Mesenchymal stem cell (in vitro differentiated cells and primary cell): ENCODE measurements at regions not wholly inside any gene's neighbourhood (a gene's known extent, or its start where the extent isn't known, plus 50 kb on each side); places are given as distances from the start of the nearest gene placed in this dataset.

Source experiments
- DNase-seq: peaks from one replicate; pipeline ENCODE4 v3.0.0-alpha.2; 2013
- H2AFZ ChIP-seq: one replicate; pipeline ENCODE4 v1.6.1; 2013; ENCODE audit warnings: low read depth, mild to moderate bottlenecking, control low read depth, inconsistent platforms, low read length, moderate library complexity
- H2AK5ac ChIP-seq: 2 replicates; pipeline ENCODE4 v1.6.1; 2013; ENCODE audit warnings: low read length, moderate library complexity, mild to moderate bottlenecking, inconsistent platforms; ENCODE audit not compliant: severe bottlenecking
- H2BK120ac ChIP-seq: one replicate; pipeline ENCODE4 v1.6.1; 2013; ENCODE audit warnings: low read depth, mild to moderate bottlenecking, inconsistent platforms, low read length, moderate library complexity
- H2BK12ac ChIP-seq, 2 experiments: one replicate each; pipeline ENCODE4 v1.6.1; 2013; ENCODE audit warnings: inconsistent platforms in 2 of 2, low read length in 2 of 2, mild to moderate bottlenecking in 2 of 2, moderate library complexity in 2 of 2, control low read depth in 1 of 2
- H2BK15ac ChIP-seq: one replicate; pipeline ENCODE4 v1.6.1; 2013; ENCODE audit warnings: mild to moderate bottlenecking, low read depth, inconsistent platforms; ENCODE audit not compliant: poor library complexity, severe bottlenecking
- H2BK5ac ChIP-seq: 2 replicates; pipeline ENCODE4 v1.6.1; 2013; ENCODE audit warnings: low read depth, mild to moderate bottlenecking, low read length, control low read depth, inconsistent platforms; ENCODE audit not compliant: poor library complexity, severe bottlenecking
- H3K14ac ChIP-seq, 2 experiments: one replicate each; pipeline ENCODE4 v1.6.1; 2013; ENCODE audit warnings: inconsistent platforms in 2 of 2, low read length in 2 of 2, control low read depth in 1 of 2, mild to moderate bottlenecking in 1 of 2, moderate library complexity in 1 of 2
- H3K18ac ChIP-seq, 2 experiments: one replicate each; pipeline ENCODE4 v1.6.1; 2013; ENCODE audit warnings: inconsistent platforms in 2 of 2, low read length in 2 of 2, control low read depth in 1 of 2, low read depth in 1 of 2, mild to moderate bottlenecking in 1 of 2
- H3K23ac ChIP-seq, 2 experiments: one replicate each; pipeline ENCODE4 v1.6.1; 2013; ENCODE audit warnings: inconsistent platforms in 2 of 2, low read length in 2 of 2, mild to moderate bottlenecking in 2 of 2, moderate library complexity in 2 of 2, control low read depth in 1 of 2
- H3K27ac ChIP-seq: 2 replicates; pipeline ENCODE4 v1.5.1; 2013; ENCODE audit warnings: mild to moderate bottlenecking, moderate library complexity, low read length, control low read depth, inconsistent platforms; ENCODE audit not compliant: poor library complexity, severe bottlenecking
- H3K27me3 ChIP-seq, 2 experiments: 2 replicates each; pipeline versions ENCODE4 v1.6.1 to v1.7.0; 2013; ENCODE audit warnings: low read length in 2 of 2, mild to moderate bottlenecking in 2 of 2, moderate library complexity in 2 of 2, control low read depth in 1 of 2, inconsistent platforms in 1 of 2; ENCODE audit not compliant: control insufficient read depth in 1 of 2, insufficient read depth in 1 of 2
- H3K36me3 ChIP-seq, 2 experiments: 2 replicates each; pipeline versions ENCODE4 v1.6.1 to v1.7.0; 2013; ENCODE audit warnings: low read length in 2 of 2, control low read depth in 1 of 2, inconsistent platforms in 1 of 2, low read depth in 1 of 2, mild to moderate bottlenecking in 1 of 2; ENCODE audit not compliant: insufficient read depth in 2 of 2, control insufficient read depth in 1 of 2
- H3K4ac ChIP-seq, 2 experiments: one replicate each; pipeline ENCODE4 v1.6.1; 2013; ENCODE audit warnings: inconsistent platforms in 2 of 2, low read length in 2 of 2, mild to moderate bottlenecking in 2 of 2, moderate library complexity in 2 of 2, control low read depth in 1 of 2, low read depth in 1 of 2
- H3K4me1 ChIP-seq: 2 replicates; pipeline ENCODE4 v1.6.1; 2013; ENCODE audit warnings: low read depth, low read length, control low read depth; ENCODE audit not compliant: control insufficient read depth, insufficient read depth
- H3K4me2 ChIP-seq: 2 replicates; pipeline ENCODE4 v1.6.1; 2013; ENCODE audit warnings: low read length, mild to moderate bottlenecking, inconsistent platforms; ENCODE audit not compliant: poor library complexity, severe bottlenecking
- H3K4me3 ChIP-seq, 2 experiments: 2 replicates each; pipeline versions ENCODE4 v1.5.1 to v1.7.0; 2013; ENCODE audit warnings: low read length in 2 of 2, mild to moderate bottlenecking in 2 of 2, control low read depth in 1 of 2, low read depth in 1 of 2; ENCODE audit not compliant: insufficient read depth in 1 of 2
- H3K79me1 ChIP-seq: replicated peaks from 2 replicates; pipeline ENCODE4 v1.6.1; 2013; ENCODE audit warnings: mild to moderate bottlenecking, control low read depth, low read length, inconsistent platforms; ENCODE audit not compliant: poor library complexity, severe bottlenecking
- H3K9ac ChIP-seq: 2 replicates; pipeline ENCODE4 v1.7.0; 2013; ENCODE audit warnings: mild to moderate bottlenecking, low read length, moderate library complexity
- H3K9me3 ChIP-seq: 2 replicates; pipeline ENCODE4 v1.7.0; 2013; ENCODE audit warnings: mild to moderate bottlenecking, low read length; ENCODE audit not compliant: control insufficient read depth
- H4K8ac ChIP-seq: one replicate; pipeline ENCODE4 v1.6.1; 2013; ENCODE audit warnings: inconsistent platforms, mild to moderate bottlenecking, low read length, moderate library complexity
- H4K91ac ChIP-seq: one replicate; pipeline ENCODE4 v1.6.1; 2013; ENCODE audit warnings: mild to moderate bottlenecking, low read length, inconsistent platforms
- WGBS: methylation state at CpG from one replicate; pipeline ENCODE4 v1.1.7; 2013; ENCODE audit warnings: mixed read lengths; 5-methylcytosine and 5-hydroxymethylcytosine counted together

DNA sequence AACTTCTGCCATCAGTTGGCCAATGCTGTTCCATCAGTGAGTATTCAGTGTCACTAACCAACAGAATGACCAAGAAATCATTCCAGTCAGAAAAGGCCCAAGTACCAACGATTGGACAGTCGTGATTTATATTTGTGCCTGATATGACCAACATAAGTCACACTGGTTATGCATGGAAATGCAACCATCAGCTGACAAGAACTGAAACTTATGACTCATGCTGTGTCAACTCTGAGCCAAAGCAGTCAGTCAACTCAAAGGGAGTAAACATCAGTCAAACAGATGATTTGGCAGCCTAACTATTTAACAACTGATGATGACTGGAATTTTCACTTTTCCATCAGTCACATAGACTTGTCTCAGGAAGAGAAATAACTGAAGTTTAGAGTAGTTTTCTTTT lies 142.4 kb downstream of the ANXA2 start:
- Histone ChIP-seq H3K14ac (no peak overlapping the region), H3K23ac (no peak overlapping the region), H3K79me1 (no peaks in the 10 kb centered on the region), H2BK120ac (no peak overlapping the region), H3K36me3 (no peaks in the 10 kb centered on the region), H3K27me3 (peaks cover 6 to 19% of the 10 kb centered on the region in 2 experiments), H3K4ac (no peak overlapping the region), H4K91ac (no peak overlapping the region), H2BK15ac (no peak overlapping the region), H3K9ac (no peak overlapping the region), H2AK5ac (no peak overlapping the region), H3K4me3 (no peak overlapping the region), H3K9me3 (no peaks in the 10 kb centered on the region), H2BK5ac (no peak overlapping the region), H2AFZ (no peak overlapping the region), H3K4me1 (no peaks in the 10 kb centered on the region), H3K18ac (no peak overlapping the region), H3K4me2 (no peak overlapping the region), H2BK12ac (no peak overlapping the region), H4K8ac (no peak overlapping the region), H3K27ac (no peak overlapping the region)
- 51% methylated on average over 2 of the region's 2 CpGs for WGBS
- DNase-seq: peak; percentile 1

DNA sequence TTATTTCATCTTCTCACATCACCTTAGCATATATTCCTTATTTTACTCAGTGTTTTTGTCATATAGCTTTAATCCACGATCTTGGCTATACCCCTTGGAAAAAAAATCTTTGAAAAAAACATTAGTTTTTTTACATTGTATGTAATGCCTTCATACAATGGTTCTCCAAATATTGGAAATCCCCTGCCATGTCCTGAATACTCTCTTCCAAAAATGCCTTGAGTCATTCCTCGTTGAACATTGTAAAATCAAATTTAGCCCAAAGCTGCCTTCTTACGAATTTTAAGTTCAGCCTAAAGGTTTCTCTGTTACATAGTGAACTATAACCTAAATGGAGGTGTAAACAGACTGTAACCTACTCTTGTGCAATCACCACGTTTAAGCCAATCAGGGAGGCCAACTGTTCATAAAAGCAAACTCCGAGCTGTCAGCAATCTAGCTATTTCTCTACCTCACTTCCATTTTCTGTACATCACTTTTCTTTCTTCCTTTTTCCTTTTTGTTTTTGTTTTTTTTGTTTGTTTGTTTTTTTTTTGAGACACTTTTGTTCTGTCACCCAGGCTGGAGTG lies 140.1 kb downstream of the ANXA2 start:
- Histone ChIP-seq H2BK120ac (no peak overlapping the region), H3K4me2 (no peak overlapping the region), H3K9ac (no peak overlapping the region), H4K8ac (no peak overlapping the region), H3K36me3 (no peaks in the 10 kb centered on the region), H2AK5ac (no peak overlapping the region), H3K4me1 (no peaks in the 10 kb centered on the region), H3K27ac (no peak overlapping the region), H3K4me3 (no peak overlapping the region), H3K79me1 (no peaks in the 10 kb centered on the region), H2BK12ac (no peak overlapping the region), H2AFZ (no peak overlapping the region), H4K91ac (no peak overlapping the region), H3K9me3 (no peaks in the 10 kb centered on the region), H3K23ac (no peak overlapping the region), H3K14ac (no peak overlapping the region), H2BK15ac (no peak overlapping the region), H3K18ac (no peak overlapping the region), H2BK5ac (no peak overlapping the region), H3K4ac (no peak overlapping the region), H3K27me3 (peaks cover 12 to 21% of the 10 kb centered on the region in 2 experiments)
- 62% methylated on average over 4 of the region's 5 CpGs for WGBS
- no peak for DNase-seq

DNA sequence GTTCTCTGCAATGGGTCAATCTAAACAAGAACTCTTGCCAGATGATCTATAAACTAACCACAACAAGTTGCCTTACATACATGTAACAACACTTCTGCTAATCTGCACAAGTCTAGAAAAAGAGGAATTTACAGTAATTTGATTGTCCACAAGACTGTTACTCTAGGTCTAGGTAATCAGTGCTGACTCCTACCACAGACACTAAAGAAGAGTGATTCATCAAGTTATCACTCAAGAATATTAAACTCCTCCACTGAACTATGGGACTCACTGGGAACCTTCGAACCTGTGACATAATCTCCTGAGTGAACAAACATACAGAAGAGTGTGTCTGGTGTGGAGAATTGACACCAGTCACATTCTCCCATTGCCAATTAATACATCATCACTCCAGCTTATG lies 138.3 kb downstream of the ANXA2 start:
- Histone ChIP-seq H2AK5ac (no peak overlapping the region), H3K18ac (no peak overlapping the region), H3K4ac (no peak overlapping the region), H3K27me3 (peaks cover 12 to 35% of the 10 kb centered on the region in 2 experiments), H4K8ac (no peak overlapping the region), H3K27ac (no peak overlapping the region), H3K14ac (no peak overlapping the region), H2AFZ (no peak overlapping the region), H2BK120ac (no peak overlapping the region), H4K91ac (no peak overlapping the region), H3K4me2 (no peak overlapping the region), H3K9me3 (no peaks in the 10 kb centered on the region), H3K9ac (no peak overlapping the region), H3K4me3 (no peak overlapping the region), H2BK15ac (no peak overlapping the region), H3K79me1 (no peaks in the 10 kb centered on the region), H2BK12ac (no peak overlapping the region), H3K4me1 (no peaks in the 10 kb centered on the region), H3K23ac (no peak overlapping the region), H2BK5ac (no peak overlapping the region), H3K36me3 (no peaks in the 10 kb centered on the region)
- no peak for DNase-seq
- WGBS: 75% methylated on average over 1 of the region's 1 CpG

DNA sequence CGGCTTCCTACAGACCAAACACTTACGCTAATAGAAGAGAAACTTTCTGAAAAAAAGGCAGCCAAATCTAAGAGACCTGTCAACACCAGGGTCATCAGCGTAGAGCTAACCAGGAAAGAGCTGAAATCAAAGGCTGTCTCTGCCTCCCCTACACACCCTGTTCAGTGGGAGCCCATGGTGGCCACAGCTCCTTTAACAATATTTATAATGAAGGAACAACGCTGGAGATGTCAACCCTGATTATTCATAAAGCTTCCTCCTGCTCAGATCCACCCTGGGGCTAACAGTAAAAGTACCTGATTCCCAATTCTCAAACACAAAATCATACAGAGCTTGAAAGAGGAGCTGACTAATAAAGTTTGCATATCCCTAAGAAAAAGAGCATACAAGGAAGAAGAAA lies 133.7 kb downstream of the ANXA2 start:
- no peak overlapping the region for H3K9ac ChIP-seq
- H3K4me3 ChIP-seq: no peak overlapping the region
- no peak overlapping the region for H3K18ac ChIP-seq
- no peak overlapping the region for H2AFZ ChIP-seq
- peaks cover 5% of the 10 kb centered on the region for H3K9me3 ChIP-seq
- no peak overlapping the region for H2BK12ac ChIP-seq
- H3K36me3 ChIP-seq: no peaks in the 10 kb centered on the region
- no peaks in the 10 kb centered on the region for H3K79me1 ChIP-seq
- no peak overlapping the region for H3K4me2 ChIP-seq
- H2AK5ac ChIP-seq: no peak overlapping the region
- no peak overlapping the region for H2BK120ac ChIP-seq
- H3K27me3 ChIP-seq: peaks cover 16 to 48% of the 10 kb centered on the region in 2 experiments
- H3K14ac ChIP-seq: no peak overlapping the region
- no peak for DNase-seq
- no peak overlapping the region for H4K8ac ChIP-seq
- 54% methylated on average over 4 of the region's 4 CpGs for WGBS
- H3K4me1 ChIP-seq: no peaks in the 10 kb centered on the region
- H2BK15ac ChIP-seq: no peak overlapping the region
- H3K23ac ChIP-seq: no peak overlapping the region
- no peak overlapping the region for H3K27ac ChIP-seq
- H2BK5ac ChIP-seq: no peak overlapping the region
- no peak overlapping the region for H3K4ac ChIP-seq
- no peak overlapping the region for H4K91ac ChIP-seq
